ENCODE measurements at regions not wholly inside any gene's neighbourhood (a gene's known extent, or its start where the extent isn't known, plus 50 kb on each side); places are given as distances from the start of the nearest gene placed in this dataset.

DNA sequence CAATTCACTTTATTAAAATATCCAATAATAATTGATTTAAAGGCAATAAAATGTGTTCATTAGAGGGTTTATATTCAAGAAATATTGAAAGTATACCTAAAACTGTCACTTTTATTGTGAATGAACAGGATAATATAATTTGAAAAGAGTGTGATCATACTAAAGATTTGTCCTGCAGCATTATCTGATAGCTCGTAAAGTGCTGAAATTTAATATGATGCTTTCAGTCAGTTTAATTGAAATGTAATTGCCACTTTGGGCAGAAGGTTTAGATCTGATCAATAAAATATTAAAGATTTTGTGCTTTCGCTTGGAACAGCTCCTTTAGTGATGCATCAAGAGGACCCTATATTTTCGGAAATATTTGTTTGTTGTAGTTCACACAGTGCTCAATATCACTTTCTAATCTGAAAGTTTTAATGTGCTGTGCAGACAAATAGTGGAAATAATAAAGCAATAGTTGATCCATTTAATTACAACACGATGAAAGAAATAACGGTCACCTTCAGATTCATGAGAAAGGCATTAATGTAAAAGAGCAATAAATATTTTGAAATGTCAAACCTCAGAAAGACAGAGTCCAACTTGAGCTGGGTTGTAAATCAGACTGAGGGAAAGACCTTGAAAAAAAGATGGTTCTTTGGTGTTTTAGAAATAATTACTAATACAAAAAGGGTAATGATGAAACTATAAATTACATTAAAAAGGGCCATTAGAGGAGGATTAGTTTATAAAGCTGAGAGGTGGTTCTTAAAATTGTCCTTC lies 129.7 kb upstream of the MEIS2 start:
- DNase-seq (no peak), ATAC-seq (ENCODE audit: poor library complexity) (no peak)
- Mint-ChIP-seq H3K9me3 (peaks cover 3% of the 10 kb centered on the region), H3K27ac (no peak overlapping the region), H3K4me3 (no peak overlapping the region), H3K36me3 (ENCODE audit: low read depth) (no peaks in the 10 kb centered on the region), H3K27me3 (no peaks in the 10 kb centered on the region), H3K4me1 (ENCODE audit: low read depth) (no peaks in the 10 kb centered on the region)
- Histone ChIP-seq H3K36me3 (ENCODE audit: insufficient read depth, low read length) (no peaks in the 10 kb centered on the region), H3K27me3 (ENCODE audit: control insufficient read depth in 1 of 2, insufficient read depth in 2 of 2, low read length in 2 of 2) (no peaks in the 10 kb centered on the region), H3K4me1 (ENCODE audit: insufficient read depth, low read length) (no peaks in the 10 kb centered on the region), H3K27ac (ENCODE audit: low read depth in 1 of 2, low read length in 2 of 2) (no peak overlapping the region), H3K4me3 (ENCODE audit: low read length) (no peak overlapping the region), H3K9me3 (ENCODE audit: control insufficient read depth in 1 of 2, insufficient read depth in 1 of 2, low read length in 2 of 2) (no peaks in the 10 kb centered on the region)
- intact Hi-C loops (cut with DNase I, micrococcal nuclease), result no loop called here
- ChIA-PET POLR2A (no interaction called here), CTCF (no interaction called here)
- TF ChIP-seq, protein P1, sequence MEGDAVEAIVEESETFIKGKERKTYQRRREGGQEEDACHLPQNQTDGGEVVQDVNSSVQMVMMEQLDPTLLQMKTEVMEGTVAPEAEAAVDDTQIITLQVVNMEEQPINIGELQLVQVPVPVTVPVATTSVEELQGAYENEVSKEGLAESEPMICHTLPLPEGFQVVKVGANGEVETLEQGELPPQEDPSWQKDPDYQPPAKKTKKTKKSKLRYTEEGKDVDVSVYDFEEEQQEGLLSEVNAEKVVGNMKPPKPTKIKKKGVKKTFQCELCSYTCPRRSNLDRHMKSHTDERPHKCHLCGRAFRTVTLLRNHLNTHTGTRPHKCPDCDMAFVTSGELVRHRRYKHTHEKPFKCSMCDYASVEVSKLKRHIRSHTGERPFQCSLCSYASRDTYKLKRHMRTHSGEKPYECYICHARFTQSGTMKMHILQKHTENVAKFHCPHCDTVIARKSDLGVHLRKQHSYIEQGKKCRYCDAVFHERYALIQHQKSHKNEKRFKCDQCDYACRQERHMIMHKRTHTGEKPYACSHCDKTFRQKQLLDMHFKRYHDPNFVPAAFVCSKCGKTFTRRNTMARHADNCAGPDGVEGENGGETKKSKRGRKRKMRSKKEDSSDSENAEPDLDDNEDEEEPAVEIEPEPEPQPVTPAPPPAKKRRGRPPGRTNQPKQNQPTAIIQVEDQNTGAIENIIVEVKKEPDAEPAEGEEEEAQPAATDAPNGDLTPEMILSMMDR (IDR thresholded peaks at IDR 0.05), result no peak

GRCh38 chr15:37245358-37245757 lies 145.0 kb upstream of the MEIS2 start:
- intact Hi-C loops (cut with DNase I, micrococcal nuclease), result no loop called here
- ChIA-PET POLR2A (no interaction called here), CTCF (interaction anchor here (0.6 kb wide), 1 partner anchor 554 kb away, joined by 3 read pairs; no protein-coding TSS in a partner anchor)
- Histone ChIP-seq H3K4me3 (ENCODE audit: low read length) (no peak overlapping the region), H3K27me3 (ENCODE audit: control insufficient read depth in 1 of 2, insufficient read depth in 2 of 2, low read length in 2 of 2) (no peaks in the 10 kb centered on the region), H3K36me3 (ENCODE audit: insufficient read depth, low read length) (no peaks in the 10 kb centered on the region), H3K27ac (ENCODE audit: low read depth in 1 of 2, low read length in 2 of 2) (no peak overlapping the region), H3K4me1 (ENCODE audit: insufficient read depth, low read length) (no peaks in the 10 kb centered on the region), H3K9me3 (ENCODE audit: control insufficient read depth in 1 of 2, insufficient read depth in 1 of 2, low read length in 2 of 2) (no peaks in the 10 kb centered on the region)
- no peak for ATAC-seq (ENCODE audit: poor library complexity)
- TF ChIP-seq, protein P1 (IDR thresholded peaks at IDR 0.05), result no peak
- no peak for DNase-seq
- Mint-ChIP-seq H3K9me3 (no peaks in the 10 kb centered on the region), H3K27me3 (no peaks in the 10 kb centered on the region), H3K4me3 (no peak overlapping the region), H3K4me1 (ENCODE audit: low read depth) (no peaks in the 10 kb centered on the region), H3K36me3 (ENCODE audit: low read depth) (no peaks in the 10 kb centered on the region), H3K27ac (no peak overlapping the region)

DNA sequence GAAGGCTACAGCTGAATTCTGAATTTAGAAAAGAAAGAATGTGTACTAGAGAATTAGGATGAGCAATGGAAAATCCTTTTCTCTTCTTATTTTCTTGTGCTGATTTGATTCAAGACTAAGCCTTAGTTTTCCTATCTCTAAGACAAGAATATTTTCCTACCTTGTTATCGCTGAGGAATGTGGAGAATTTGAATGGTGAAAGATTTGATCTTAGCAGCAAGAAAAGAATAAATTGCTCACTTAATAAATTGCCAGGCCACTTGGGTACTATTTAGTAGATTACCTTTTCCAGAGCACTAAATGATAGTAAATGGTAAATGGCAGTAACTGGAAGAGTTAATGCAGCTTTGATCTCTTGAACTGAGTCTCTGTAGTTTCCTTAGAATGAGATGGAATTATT lies 145.7 kb upstream of the MEIS2 start:
- intact Hi-C loops (cut with DNase I, micrococcal nuclease), result no loop called here
- CTCF ChIA-PET, result no interaction called here
- Histone ChIP-seq H3K4me1 (ENCODE audit: insufficient read depth, low read length) (no peaks in the 10 kb centered on the region), H3K36me3 (ENCODE audit: insufficient read depth, low read length) (no peaks in the 10 kb centered on the region), H3K27me3 (ENCODE audit: control insufficient read depth in 1 of 2, insufficient read depth in 2 of 2, low read length in 2 of 2) (no peaks in the 10 kb centered on the region), H3K9me3 (ENCODE audit: control insufficient read depth in 1 of 2, insufficient read depth in 1 of 2, low read length in 2 of 2) (no peaks in the 10 kb centered on the region), H3K27ac (ENCODE audit: low read depth in 1 of 2, low read length in 2 of 2) (no peak overlapping the region), H3K4me3 (ENCODE audit: low read length) (no peak overlapping the region)
- DNase-seq (no peak), ATAC-seq (ENCODE audit: poor library complexity) (no peak)
- H3K9me3 Mint-ChIP-seq, result no peaks in the 10 kb centered on the region
- H3K36me3 Mint-ChIP-seq (ENCODE audit: low read depth), result no peaks in the 10 kb centered on the region
- no peaks in the 10 kb centered on the region for H3K27me3 Mint-ChIP-seq
- no peaks in the 10 kb centered on the region for H3K4me1 Mint-ChIP-seq (ENCODE audit: low read depth)
- no peak overlapping the region for H3K4me3 Mint-ChIP-seq
- TF ChIP-seq, protein P1 (IDR thresholded peaks at IDR 0.05), result no peak
- H3K27ac Mint-ChIP-seq, result no peak overlapping the region
- POLR2A ChIA-PET, result no interaction called here
